T-helper 2 cell (primary cell): ENCODE measurements at regions not wholly inside any gene's neighbourhood (a gene's known extent, or its start where the extent isn't known, plus 50 kb on each side); places are given as distances from the start of the nearest gene placed in this dataset.
A peak's percentile ranks its signal among the peaks of the same experiment; 100 is the strongest.

Source experiments
- DNase-seq, 5 experiments: peaks; one replicate each; pipeline versions ENCODE4 v3.0.0 to v3.0.0-alpha.2; 2012 to 2022

GRCh38 chr5:60333005-60333571 is 366.9 kb downstream of the DEPDC1B start:
- DNase-seq = no peak

GRCh38 chr5:60332244-60333004 is 367.5 kb downstream of the DEPDC1B start:
- DNase-seq = no peak

- no peak for DNase-seq
Observed at GRCh38 chr5:60330236-60330635, 369.7 kb downstream of the DEPDC1B start.

- no peak for DNase-seq
Observed at GRCh38 chr5:60325870-60326269, 374.1 kb downstream of the DEPDC1B start.

GRCh38 chr5:60323596-60323995 is 376.4 kb downstream of the DEPDC1B start:
- no peak for DNase-seq

GRCh38 chr5:60312098-60312497 is 387.9 kb downstream of the DEPDC1B start:
- no peak for DNase-seq

- peak in 1 of 5 experiments; percentile 29 for DNase-seq
Observed at GRCh38 chr5:60299944-60300343, 400.0 kb downstream of the DEPDC1B start.

- no peak for DNase-seq
Observed at GRCh38 chr5:60297658-60298057, 402.3 kb downstream of the DEPDC1B start.

GRCh38 chr5:60295423-60295822 is 401.9 kb upstream of the PDE4D start:
- DNase-seq = peak in 1 of 5 experiments; percentile 1

- no peak for DNase-seq
Observed at GRCh38 chr5:60293518-60293917, 400.0 kb upstream of the PDE4D start.

GRCh38 chr5:60287174-60287771 is 393.7 kb upstream of the PDE4D start:
- DNase-seq = peak in 1 of 5 experiments; percentile 41

GRCh38 chr5:60285910-60286309 is 392.4 kb upstream of the PDE4D start:
- DNase-seq = no peak

- no peak for DNase-seq
Observed at GRCh38 chr5:60280943-60281342, 387.4 kb upstream of the PDE4D start.

GRCh38 chr5:60277941-60278340 is 384.4 kb upstream of the PDE4D start:
- DNase-seq = no peak

- DNase-seq = no peak
Observed at GRCh38 chr5:60274747-60275146, 381.2 kb upstream of the PDE4D start.

GRCh38 chr5:60271517-60271916 is 378.0 kb upstream of the PDE4D start:
- DNase-seq = no peak

- no peak for DNase-seq
Observed at GRCh38 chr5:60267907-60268306, 374.4 kb upstream of the PDE4D start.

GRCh38 chr5:60263346-60263745 is 369.8 kb upstream of the PDE4D start:
- DNase-seq = no peak

GRCh38 chr5:60262576-60263295 is 369.2 kb upstream of the PDE4D start:
- no peak for DNase-seq

- no peak for DNase-seq
Observed at GRCh38 chr5:60261732-60262131, 368.2 kb upstream of the PDE4D start.

- no peak for DNase-seq
Observed at GRCh38 chr5:60260658-60261057, 367.1 kb upstream of the PDE4D start.

- no peak for DNase-seq
Observed at GRCh38 chr5:60259730-60260129, 366.2 kb upstream of the PDE4D start.

GRCh38 chr5:60257596-60258271 is 364.2 kb upstream of the PDE4D start:
- DNase-seq = no peak
